OCI-LY1 (cell line): ENCODE measurements at regions not wholly inside any gene's neighbourhood (a gene's known extent, or its start where the extent isn't known, plus 50 kb on each side); places are given as distances from the start of the nearest gene placed in this dataset.

ENCODE experiments used
- H2AFZ ChIP-seq: fragments of 200-600 bp; sonication (generic), shearing (Covaris generic); 2 replicates; pipeline ENCODE4 v1.6.0; 2014; ENCODE audit warnings: antibody characterized with exemption, mild to moderate bottlenecking, low read length
- H3F3A ChIP-seq: fragments of 200-600 bp; sonication (generic), shearing (Covaris generic); 2 replicates; pipeline ENCODE4 v1.6.0; 2014; ENCODE audit warnings: mild to moderate bottlenecking, antibody characterized with exemption, low read length, moderate library complexity; ENCODE audit not compliant: insufficient read depth
- H3K27ac ChIP-seq: fragments of 200-600 bp; sonication (generic); 2 replicates; pipeline ENCODE4 v1.5.1; 2014; ENCODE audit warnings: low read length, mixed run types, mild to moderate bottlenecking, low read depth; ENCODE audit not compliant: poor library complexity, severe bottlenecking
- H3K27me3 ChIP-seq: fragments of 200-600 bp; sonication (generic); 2 replicates; pipeline ENCODE4 v1.6.0; 2014; ENCODE audit warnings: antibody characterized with exemption, mild to moderate bottlenecking, low read length, moderate library complexity; ENCODE audit not compliant: insufficient read depth
- H3K36me3 ChIP-seq: fragments of 200-600 bp; sonication (generic); 2 replicates; pipeline ENCODE4 v1.6.1; 2014; ENCODE audit warnings: mild to moderate bottlenecking, antibody characterized with exemption, low read length, moderate library complexity, mixed read lengths; ENCODE audit not compliant: insufficient read depth
- H3K4me1 ChIP-seq: fragments of 200-600 bp; sonication (generic); 2 replicates; pipeline ENCODE4 v1.5.1; 2014; ENCODE audit warnings: mild to moderate bottlenecking, low read length, moderate library complexity; ENCODE audit not compliant: insufficient read depth, severe bottlenecking
- H3K4me2 ChIP-seq: fragments of 200-600 bp; sonication (generic), shearing (Covaris generic); 2 replicates; pipeline ENCODE4 v1.6.1; 2014; ENCODE audit warnings: low read length
- H3K4me3 ChIP-seq: fragments of 200-600 bp; sonication (generic); 2 replicates; pipeline ENCODE4 v1.5.1; 2014; ENCODE audit warnings: low read length, low read depth, mild to moderate bottlenecking, mixed read lengths; ENCODE audit not compliant: poor library complexity, severe bottlenecking
- H3K79me2 ChIP-seq: fragments of 200-600 bp; shearing (Covaris generic); 2 replicates; pipeline ENCODE4 v1.6.1; 2016; ENCODE audit warnings: mixed run types, low read length, mixed read lengths; ENCODE audit not compliant: insufficient read depth
- H3K9ac ChIP-seq: fragments of 200-600 bp; sonication (generic), shearing (Covaris generic); 2 replicates; pipeline ENCODE4 v1.6.1; 2014; ENCODE audit warnings: mild to moderate bottlenecking, low read length, mixed read lengths
- H3K9me2 ChIP-seq: fragments of 200-600 bp; sonication (generic), shearing (Covaris generic); 2 replicates; pipeline ENCODE4 v1.6.1; 2014; ENCODE audit warnings: low read depth, mild to moderate bottlenecking, low read length, mixed read lengths
- H3K9me3 ChIP-seq: fragments of 200-600 bp; shearing (Covaris generic); 2 replicates; pipeline ENCODE4 v1.6.1; 2014; ENCODE audit warnings: low read length, mixed read lengths
- H4K20me1 ChIP-seq: fragments of 200-600 bp; sonication (generic), shearing (Covaris generic); 2 replicates; pipeline ENCODE4 v1.6.0; 2016; ENCODE audit warnings: mild to moderate bottlenecking, low read length; ENCODE audit not compliant: insufficient read depth
- EZH2 ChIP-seq: fragments of 200-600 bp; sonication (generic), shearing (Covaris generic); IDR thresholded peaks from 2 replicates; pipeline ENCODE4 v1.8.0; 2017; ENCODE audit warnings: borderline replicate concordance, mixed run types, mild to moderate bottlenecking, antibody characterized with exemption, low read length, moderate library complexity, mixed read lengths
- TF ChIP-seq, protein P1 (sequence below): fragments of 200-600 bp; sonication (generic), shearing (Covaris generic); IDR thresholded peaks from 2 replicates; pipeline ENCODE4 v1.5.1; 2017; ENCODE audit warnings: mild to moderate bottlenecking, antibody characterized with exemption, low read length, moderate library complexity, mixed read lengths

- H3K4me1 ChIP-seq, result peaks cover 20% of the 10 kb centered on the region
- H3K9me3 ChIP-seq, result no peaks in the 10 kb centered on the region
- H3K9ac ChIP-seq, result no peak overlapping the region
- no peaks in the 10 kb centered on the region for H3K27me3 ChIP-seq
- H3K4me2 ChIP-seq, result no peak overlapping the region
- no peak for TF ChIP-seq EZH2
- TF ChIP-seq, protein P1, sequence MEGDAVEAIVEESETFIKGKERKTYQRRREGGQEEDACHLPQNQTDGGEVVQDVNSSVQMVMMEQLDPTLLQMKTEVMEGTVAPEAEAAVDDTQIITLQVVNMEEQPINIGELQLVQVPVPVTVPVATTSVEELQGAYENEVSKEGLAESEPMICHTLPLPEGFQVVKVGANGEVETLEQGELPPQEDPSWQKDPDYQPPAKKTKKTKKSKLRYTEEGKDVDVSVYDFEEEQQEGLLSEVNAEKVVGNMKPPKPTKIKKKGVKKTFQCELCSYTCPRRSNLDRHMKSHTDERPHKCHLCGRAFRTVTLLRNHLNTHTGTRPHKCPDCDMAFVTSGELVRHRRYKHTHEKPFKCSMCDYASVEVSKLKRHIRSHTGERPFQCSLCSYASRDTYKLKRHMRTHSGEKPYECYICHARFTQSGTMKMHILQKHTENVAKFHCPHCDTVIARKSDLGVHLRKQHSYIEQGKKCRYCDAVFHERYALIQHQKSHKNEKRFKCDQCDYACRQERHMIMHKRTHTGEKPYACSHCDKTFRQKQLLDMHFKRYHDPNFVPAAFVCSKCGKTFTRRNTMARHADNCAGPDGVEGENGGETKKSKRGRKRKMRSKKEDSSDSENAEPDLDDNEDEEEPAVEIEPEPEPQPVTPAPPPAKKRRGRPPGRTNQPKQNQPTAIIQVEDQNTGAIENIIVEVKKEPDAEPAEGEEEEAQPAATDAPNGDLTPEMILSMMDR, result no peak
- H3K36me3 ChIP-seq, result no peaks in the 10 kb centered on the region
- no peak overlapping the region for H2AFZ ChIP-seq
- H4K20me1 ChIP-seq, result no peaks in the 10 kb centered on the region
- no peaks in the 10 kb centered on the region for H3K79me2 ChIP-seq
- H3K9me2 ChIP-seq, result no peaks in the 10 kb centered on the region
- no peaks in the 10 kb centered on the region for H3F3A ChIP-seq
- H3K27ac ChIP-seq, result no peak overlapping the region
- no peak overlapping the region for H3K4me3 ChIP-seq
Measured at GRCh38 chr14:65153101-65153500, 50.8 kb upstream of the MAX start.

DNA sequence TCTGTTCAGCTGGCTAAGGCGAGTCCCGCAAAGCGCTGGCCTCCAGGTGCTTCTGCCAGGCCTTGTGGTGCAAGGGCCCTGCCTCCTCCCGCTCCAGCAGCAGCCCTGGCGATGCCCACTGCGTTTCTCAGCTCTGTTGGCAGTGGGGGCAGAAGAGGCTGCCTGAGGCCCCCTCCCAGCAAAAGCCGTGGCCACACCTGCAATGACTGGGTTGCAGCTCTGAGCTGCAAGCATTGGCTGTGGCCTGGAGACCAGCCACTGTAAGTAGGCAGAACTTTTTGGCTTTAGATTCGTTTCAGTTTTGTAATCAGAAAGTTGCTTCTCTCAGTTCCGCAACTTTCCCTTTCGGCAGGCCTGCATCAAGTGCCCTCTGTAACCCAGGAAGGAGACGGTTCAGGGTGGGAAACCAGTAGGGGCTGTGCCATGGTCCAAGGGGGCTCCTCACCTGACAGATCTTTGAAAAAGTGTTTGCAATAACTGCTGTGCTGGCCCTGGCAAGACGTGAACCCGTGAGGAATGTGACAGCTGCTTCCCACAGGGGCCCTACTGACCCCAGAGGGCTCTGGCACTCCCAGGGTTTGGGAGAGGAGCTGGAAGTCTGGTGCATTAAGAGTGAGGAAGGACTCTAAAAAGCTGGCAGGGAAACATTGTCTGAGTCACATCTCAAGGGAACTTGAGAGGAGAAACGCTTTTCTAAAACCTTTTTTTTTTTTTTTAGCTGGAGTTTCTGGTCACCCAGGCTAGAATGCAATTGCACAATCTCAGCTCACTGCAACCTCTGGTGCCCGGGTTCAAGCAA is 54.5 kb upstream of the MAX start:
- H3F3A ChIP-seq, result no peaks in the 10 kb centered on the region
- H2AFZ ChIP-seq, result peak overlapping the region; percentile 24; the same call in 1 of the 2 replicates
- H3K27me3 ChIP-seq, result no peaks in the 10 kb centered on the region
- H4K20me1 ChIP-seq, result no peaks in the 10 kb centered on the region
- H3K4me1 ChIP-seq, result peaks cover 41% of the 10 kb centered on the region
- H3K9me2 ChIP-seq, result no peaks in the 10 kb centered on the region
- no peaks in the 10 kb centered on the region for H3K36me3 ChIP-seq
- H3K9me3 ChIP-seq, result no peaks in the 10 kb centered on the region
- peak overlapping the region; percentile 83 for H3K27ac ChIP-seq
- peak overlapping the region; percentile 34 for H3K4me3 ChIP-seq
- TF ChIP-seq, protein P1, result no peak
- TF ChIP-seq EZH2, result no peak
- peak overlapping the region; percentile 49 for H3K9ac ChIP-seq
- H3K4me2 ChIP-seq, result peak overlapping the region; percentile 58
- H3K79me2 ChIP-seq, result no peaks in the 10 kb centered on the region

GRCh38 chr14:65159281-65160062 is 57.2 kb upstream of the MAX start:
- H3K9me2 ChIP-seq, result no peaks in the 10 kb centered on the region
- H3K9me3 ChIP-seq, result no peaks in the 10 kb centered on the region
- H2AFZ ChIP-seq, result peak overlapping the region; percentile 80; the same call in 1 of the 2 replicates
- H3K9ac ChIP-seq, result peak overlapping the region; percentile 56
- H3K79me2 ChIP-seq, result no peaks in the 10 kb centered on the region
- H3K4me3 ChIP-seq, result peak overlapping the region; percentile 13
- no peaks in the 10 kb centered on the region for H3K36me3 ChIP-seq
- no peaks in the 10 kb centered on the region for H3K27me3 ChIP-seq
- peak overlapping the region; percentile 92 for H3K27ac ChIP-seq
- peaks cover 44% of the 10 kb centered on the region for H3K4me1 ChIP-seq
- TF ChIP-seq, protein P1, result no peak
- TF ChIP-seq EZH2, result no peak
- no peaks in the 10 kb centered on the region for H3F3A ChIP-seq
- H4K20me1 ChIP-seq, result no peaks in the 10 kb centered on the region
- peak overlapping the region; percentile 42 for H3K4me2 ChIP-seq
